Mucosa of descending colon (tissue), 3 donors: ENCODE measurements at regions not wholly inside any gene's neighbourhood (a gene's known extent, or its start where the extent isn't known, plus 50 kb on each side); places are given as distances from the start of the nearest gene placed in this dataset.

Experiments
- ATAC-seq: fragments of 200-7000 bp; cut with Tn5 transposase; one replicate; pipeline ENCODE4 v1.9.1; 2020; ENCODE audit warnings: mild to moderate bottlenecking, moderate library complexity
- DNase-seq, 3 donors: peaks; one replicate each; pipeline ENCODE4 v3.0.0-alpha.2; 2020
- H3K36me3 ChIP-seq: fragments of 200-600 bp; one replicate; pipeline ENCODE4 v1.8.0; 2021; ENCODE audit warnings: low read depth, mild to moderate bottlenecking
- H3K4me1 ChIP-seq: fragments of 200-600 bp; one replicate; pipeline ENCODE4 v1.8.0; 2021; ENCODE audit warnings: low read depth, mild to moderate bottlenecking
- H3K4me3 ChIP-seq: fragments of 200-600 bp; one replicate; pipeline ENCODE4 v1.8.0; 2021; ENCODE audit warnings: mild to moderate bottlenecking
- H3K9me3 ChIP-seq: fragments of 200-600 bp; one replicate; pipeline ENCODE4 v1.8.0; 2021; ENCODE audit warnings: mild to moderate bottlenecking
- CTCF ChIP-seq: fragments of 200-600 bp; IDR thresholded peaks from one replicate; pipeline ENCODE4 v1.8.0; 2022; ENCODE audit warnings: antibody characterized with exemption, mild to moderate bottlenecking
- intact Hi-C, 2 donors: fragments of 100-400 bp; cut with DNase I in 1 of 2; cut with micrococcal nuclease in 1 of 2; formaldehyde crosslinking; loops; one replicate each; pipeline versions ENCODE4 v1.11.0 to v1.11.1; 2022; cut with DNase I, micrococcal nuclease
- donor health status: DM: no; HTN: no; CAD: no; lungs with moderate emphysema.
- donor health status: DM: no; HTN: no; CAD: no.
- donor health status: DM: no; HTN: yes; CAD: no.

- H3K9me3 ChIP-seq, result peaks cover 11% of the 10 kb centered on the region
- no peak overlapping the region for H3K4me3 ChIP-seq
- ATAC-seq, result no peak
- intact Hi-C loops, result no loop called here
- DNase-seq, result no peak
- TF ChIP-seq CTCF, result no peak
- H3K4me1 ChIP-seq, result no peaks in the 10 kb centered on the region
- no peaks in the 10 kb centered on the region for H3K36me3 ChIP-seq
Measured at GRCh38 chr5:4797445-4797844, 342.7 kb upstream of the ADAMTS16 start.

GRCh38 chr5:4802044-4802443 is 338.1 kb upstream of the ADAMTS16 start:
- Histone ChIP-seq H3K4me1 (no peaks in the 10 kb centered on the region), H3K36me3 (no peaks in the 10 kb centered on the region), H3K9me3 (peaks cover 16% of the 10 kb centered on the region), H3K4me3 (no peak overlapping the region)
- no peak for DNase-seq
- TF ChIP-seq CTCF, result no peak
- ATAC-seq, result no peak
- intact Hi-C loops, result no loop called here

- Histone ChIP-seq H3K4me3 (no peak overlapping the region), H3K36me3 (no peaks in the 10 kb centered on the region), H3K4me1 (no peaks in the 10 kb centered on the region), H3K9me3 (peaks cover 12% of the 10 kb centered on the region)
- DNase-seq (no peak), ATAC-seq (no peak)
- no peak for TF ChIP-seq CTCF
- intact Hi-C loops, result no loop called here
Measured at GRCh38 chr5:4804691-4805360, 335.3 kb upstream of the ADAMTS16 start.

GRCh38 chr5:4815002-4815401 is 325.1 kb upstream of the ADAMTS16 start:
- Histone ChIP-seq H3K9me3 (peaks cover 9% of the 10 kb centered on the region), H3K36me3 (no peaks in the 10 kb centered on the region), H3K4me1 (no peaks in the 10 kb centered on the region), H3K4me3 (no peak overlapping the region)
- intact Hi-C loops, result no loop called here
- ATAC-seq (no peak), DNase-seq (no peak)
- TF ChIP-seq CTCF, result no peak

- intact Hi-C loops, result no loop called here
- no peaks in the 10 kb centered on the region for H3K4me1 ChIP-seq
- no peak for TF ChIP-seq CTCF
- ATAC-seq, result no peak
- DNase-seq, result no peak
- H3K4me3 ChIP-seq, result no peak overlapping the region
- no peaks in the 10 kb centered on the region for H3K36me3 ChIP-seq
- H3K9me3 ChIP-seq, result peaks cover 9% of the 10 kb centered on the region
Measured at GRCh38 chr5:4817767-4818166, 322.4 kb upstream of the ADAMTS16 start.

GRCh38 chr5:4831325-4831724 is 308.8 kb upstream of the ADAMTS16 start:
- ATAC-seq (no peak), DNase-seq (no peak)
- H3K9me3 ChIP-seq, result no peaks in the 10 kb centered on the region
- H3K4me1 ChIP-seq, result no peaks in the 10 kb centered on the region
- H3K4me3 ChIP-seq, result no peak overlapping the region
- no peak for TF ChIP-seq CTCF
- no peaks in the 10 kb centered on the region for H3K36me3 ChIP-seq
- intact Hi-C loops, result no loop called here
